ENCODE measurements at regions not wholly inside any gene's neighbourhood (a gene's known extent, or its start where the extent isn't known, plus 50 kb on each side); places are given as distances from the start of the nearest gene placed in this dataset.

- TF ChIP-seq CTCF (IDR thresholded peaks at IDR 0.05) = no peak
These were observed 320.8 kb downstream of the MAT2B start for GRCh38 chr5:163826201-163826600.

DNA sequence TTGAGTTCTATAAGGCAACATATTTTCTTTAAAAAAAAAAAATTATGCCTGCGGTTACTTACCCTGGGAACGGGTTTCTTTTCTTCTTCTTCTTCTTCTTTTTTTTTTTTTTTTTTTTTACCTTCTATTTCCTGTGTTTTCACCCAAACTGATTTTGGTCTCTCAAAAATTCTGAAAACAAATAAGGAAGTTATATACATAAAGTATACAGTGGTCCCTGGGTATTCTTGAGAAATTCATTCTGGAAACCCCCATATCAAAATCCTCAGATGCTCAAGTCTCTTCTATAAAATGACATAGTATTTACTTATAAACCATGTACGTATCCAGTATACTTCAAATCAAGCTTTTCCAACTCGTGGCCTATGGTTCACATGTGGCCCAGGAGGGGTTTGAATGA, 326.7 kb downstream of the MAT2B start:
- TF ChIP-seq CTCF (IDR thresholded peaks at IDR 0.05) = no peak

GRCh38 chr5:163838738-163839137, 333.3 kb downstream of the MAT2B start:
- no peak for TF ChIP-seq CTCF (IDR thresholded peaks at IDR 0.05)

GRCh38 chr5:163846512-163846911, 341.1 kb downstream of the MAT2B start:
- TF ChIP-seq CTCF (IDR thresholded peaks at IDR 0.05) = no peak

DNA sequence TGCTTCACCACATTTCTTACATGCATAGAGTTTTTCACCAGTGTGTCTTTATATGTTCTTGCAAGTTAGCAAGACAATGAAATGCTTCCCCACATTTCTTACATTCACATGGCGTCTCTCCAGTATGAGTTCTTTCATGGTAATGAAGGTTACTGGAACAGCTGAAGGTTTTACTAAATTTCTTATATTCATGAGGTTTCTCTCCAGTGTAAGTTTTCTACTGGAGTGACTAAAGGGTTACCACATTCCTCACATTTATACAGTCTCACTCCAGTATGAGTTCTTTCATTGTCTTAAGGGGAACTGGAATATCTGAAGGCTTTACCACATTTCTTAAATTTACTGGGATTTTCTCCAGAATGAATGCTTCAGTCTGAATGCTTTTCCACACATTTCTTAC, 350.3 kb downstream of the MAT2B start:
- no peak for TF ChIP-seq CTCF (IDR thresholded peaks at IDR 0.05)

DNA sequence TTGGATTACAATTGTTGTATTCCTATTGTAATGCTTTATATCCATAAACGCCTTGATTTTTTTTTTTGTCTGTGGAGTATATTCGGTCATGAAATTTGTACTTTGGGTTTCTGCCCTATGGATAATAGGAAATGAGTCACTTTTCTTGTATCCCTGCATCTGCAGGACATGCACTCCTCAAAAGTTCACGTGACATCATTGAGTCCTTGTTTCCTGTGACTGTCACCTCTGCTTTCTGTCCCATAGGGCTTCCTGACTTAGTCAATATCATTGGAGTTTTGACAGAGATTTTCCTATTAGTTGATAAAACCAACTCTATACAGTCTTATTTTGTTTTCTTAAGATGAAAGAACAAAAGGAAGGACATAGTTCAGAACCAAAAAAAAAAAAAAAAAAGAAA, 356.3 kb downstream of the MAT2B start:
- no peak for TF ChIP-seq CTCF (IDR thresholded peaks at IDR 0.05)

GRCh38 chr5:163867324-163867723, 361.9 kb downstream of the MAT2B start:
- no peak for TF ChIP-seq CTCF (IDR thresholded peaks at IDR 0.05)

GRCh38 chr5:163867738-163868137, 362.3 kb downstream of the MAT2B start:
- no peak for TF ChIP-seq CTCF (IDR thresholded peaks at IDR 0.05)

Measured in LNCAP (cell line).